ENCODE measurements at regions not wholly inside any gene's neighbourhood (a gene's known extent, or its start where the extent isn't known, plus 50 kb on each side); places are given as distances from the start of the nearest gene placed in this dataset.

- Histone ChIP-seq H3K9me1 (replicated peaks; ENCODE audit: control insufficient read depth, extremely low read depth, insufficient read depth, low read length) (no peaks in the 10 kb centered on the region), H3K4me3 (replicated peaks in 1 of 3; ENCODE audit: insufficient read depth in 1 of 3, low read depth in 1 of 3, low read length in 3 of 3) (no peak overlapping the region), H3K27me3 (ENCODE audit: control insufficient read depth in 2 of 2, insufficient read depth in 2 of 2, low read length in 2 of 2) (no peaks in the 10 kb centered on the region), H4K20me1 (replicated peaks; ENCODE audit: control insufficient read depth, extremely low read depth, insufficient read depth, low read length) (no peaks in the 10 kb centered on the region), H3K79me2 (ENCODE audit: control insufficient read depth, insufficient read depth, low read length) (no peaks in the 10 kb centered on the region), H2AFZ (ENCODE audit: low read depth, low read length) (no peak overlapping the region), H3K9me3 (replicated peaks; ENCODE audit: control insufficient read depth, insufficient read depth, low read length) (no peaks in the 10 kb centered on the region), H3K27ac (ENCODE audit: insufficient read depth, low read depth, low read length) (no peak overlapping the region), H3K9ac (replicated peaks; ENCODE audit: extremely low read depth, insufficient read depth, low read length) (no peak overlapping the region), H3K36me3 (ENCODE audit: control insufficient read depth in 2 of 2, extremely low read depth in 1 of 2, insufficient read depth in 2 of 2, low read length in 2 of 2) (no peaks in the 10 kb centered on the region), H3K4me2 (ENCODE audit: insufficient read depth, low read length) (no peak overlapping the region), H3K4me1 (ENCODE audit: control insufficient read depth, extremely low read depth, insufficient read depth, low read length) (no peaks in the 10 kb centered on the region)
- CTCF ChIA-PET = interaction anchor here (1.2 kb wide), 1 partner anchor 9 kb away, joined by 3 read pairs; no protein-coding TSS in a partner anchor
- intact Hi-C loops (cut with micrococcal nuclease) = no loop called here
- dilution Hi-C loops (cut with MboI; ENCODE audit: extremely low pct_ligation_motif_present, low sequenced_read_pairs) = no loop called here
- DNase-seq (ENCODE audit: low read depth, low spot score) (no peak), FAIRE-seq (no peak)
- POLR2A ChIA-PET = no interaction called here
- TF ChIP-seq EZH2 (IDR thresholded peaks at IDR 0.05; ENCODE audit: borderline replicate concordance, low read depth, low read length, severe bottlenecking) (no peak), MYC (IDR thresholded peaks at IDR 0.05; ENCODE audit: low read depth, low read length) (no peak), JUN (IDR thresholded peaks at IDR 0.05; ENCODE audit: borderline replicate concordance, insufficient read depth, insufficient read length, low read depth) (no peak), POLR2AphosphoS5 (IDR thresholded peaks at IDR 0.05; ENCODE audit: insufficient read depth, low read depth, low read length) (no peak), FOS (IDR thresholded peaks at IDR 0.05; ENCODE audit: borderline replicate concordance, insufficient read depth, low read length) (no peak), MAX (IDR thresholded peaks at IDR 0.05; ENCODE audit: insufficient read depth, insufficient read length) (no peak), GATA2 (IDR thresholded peaks at IDR 0.05; ENCODE audit: insufficient read depth, insufficient read length, low read depth, low read length) (no peak), CTCF (IDR thresholded peaks at IDR 0.05; ENCODE audit: extremely low read depth in 1 of 2, insufficient read depth in 1 of 2, low read depth in 1 of 2, low read length in 2 of 2) (no peak), POLR2A (IDR thresholded peaks at IDR 0.05; ENCODE audit: low read depth, low read length) (no peak)
- BruUV-seq (replicated peaks) = no TSS peak
These were observed 562.6 kb downstream of the NR2F1-AS1 start for GRCh38 chr5:93018461-93018860.

Data from endothelial cell of umbilical vein (primary cell).